Fibroblast of lung (primary cell): ENCODE measurements at regions not wholly inside any gene's neighbourhood (a gene's known extent, or its start where the extent isn't known, plus 50 kb on each side); places are given as distances from the start of the nearest gene placed in this dataset.

ENCODE experiments used
- DNase-seq, 2 donors: peaks; one replicate each; pipeline versions ENCODE4 v3.0.0 to v3.0.0-alpha.2; 2010; ENCODE audit warnings: low read depth in 2 of 2
- H2AFZ ChIP-seq: 2 replicates; pipeline ENCODE4 v1.5.1; 2012; ENCODE audit warnings: low read length, control low read depth, inconsistent platforms
- H3K27ac ChIP-seq: 2 replicates; pipeline ENCODE4 v1.5.1; 2011; ENCODE audit warnings: low read length, control low read depth; ENCODE audit not compliant: insufficient read depth
- H3K27me3 ChIP-seq: 2 replicates; pipeline ENCODE4 v1.5.1; 2011; ENCODE audit warnings: mild to moderate bottlenecking, low read length; ENCODE audit not compliant: control insufficient read depth, insufficient read depth
- H3K36me3 ChIP-seq: 2 replicates; pipeline ENCODE4 v1.5.1; 2011; ENCODE audit warnings: low read length; ENCODE audit not compliant: control insufficient read depth, insufficient read depth
- H3K4me1 ChIP-seq: 2 replicates; pipeline ENCODE4 v1.5.1; 2011; ENCODE audit warnings: low read length; ENCODE audit not compliant: control insufficient read depth, insufficient read depth; ENCODE audit errors: extremely low read depth
- H3K4me2 ChIP-seq: 2 replicates; pipeline ENCODE4 v1.5.1; 2011; ENCODE audit warnings: low read length, control low read depth; ENCODE audit not compliant: insufficient read depth; ENCODE audit errors: extremely low read depth
- H3K4me3 ChIP-seq, 4 experiments: fragments of 200-600 bp in 1 of 4; sonication (generic) in 1 of 4; replicated peaks in 1 of 4; 2 replicates each; pipeline ENCODE4 v1.5.1; 2011 to 2016; ENCODE audit warnings: low read length in 4 of 4, low read depth in 3 of 4, mild to moderate bottlenecking in 3 of 4, control low read depth in 2 of 4, inconsistent platforms in 1 of 4, mixed read lengths in 1 of 4; ENCODE audit not compliant: insufficient read depth in 1 of 4; ENCODE audit errors: control extremely low read depth in 1 of 4
- H3K79me2 ChIP-seq: 2 replicates; pipeline ENCODE4 v1.5.1; 2012; ENCODE audit warnings: mild to moderate bottlenecking, low read length, inconsistent platforms; ENCODE audit not compliant: control insufficient read depth, insufficient read depth
- H3K9ac ChIP-seq: 2 replicates; pipeline ENCODE4 v1.5.1; 2011; ENCODE audit warnings: mild to moderate bottlenecking, low read length, control low read depth; ENCODE audit not compliant: insufficient read depth
- H3K9me3 ChIP-seq: 2 replicates; pipeline ENCODE4 v1.5.1; 2012; ENCODE audit warnings: low read depth, low read length; ENCODE audit not compliant: control insufficient read depth, insufficient read depth
- H4K20me1 ChIP-seq: 2 replicates; pipeline ENCODE4 v1.5.1; 2011; ENCODE audit warnings: low read length; ENCODE audit not compliant: control insufficient read depth, insufficient read depth; ENCODE audit errors: extremely low read depth
- CTCF ChIP-seq, 2 donors: IDR thresholded peaks in 1 of 2; conservative IDR thresholded peaks in 1 of 2; 1 replicate in 1 of 2; 2 replicates in 1 of 2; pipeline ENCODE4 v1.5.1; 2011 to 2012; ENCODE audit warnings: low read length in 2 of 2, control low read depth in 1 of 2, inconsistent platforms in 1 of 2, low read depth in 1 of 2, mild to moderate bottlenecking in 1 of 2
- EZH2 ChIP-seq: IDR thresholded peaks from 2 replicates; pipeline ENCODE4 v1.5.1; 2012; ENCODE audit warnings: low read length, control low read depth, mild to moderate bottlenecking; ENCODE audit errors: missing control alignments

- H3K79me2 ChIP-seq = no peaks in the 10 kb centered on the region
- no peak overlapping the region for H3K4me3 ChIP-seq
- DNase-seq = no peak
- no peak overlapping the region for H3K9ac ChIP-seq
- no peaks in the 10 kb centered on the region for H3K4me1 ChIP-seq
- H3K36me3 ChIP-seq = no peaks in the 10 kb centered on the region
- no peaks in the 10 kb centered on the region for H4K20me1 ChIP-seq
- TF ChIP-seq EZH2 = no peak
- no peak for TF ChIP-seq CTCF (conservative IDR thresholded peaks at IDR 0.05 in 1 of 2, IDR thresholded peaks at IDR 0.05 in 1 of 2; ENCODE audit: low read depth in 1 of 2, low read length in 2 of 2)
- no peak overlapping the region for H3K27ac ChIP-seq
- H3K27me3 ChIP-seq = no peaks in the 10 kb centered on the region
- H3K4me2 ChIP-seq = no peak overlapping the region
- no peaks in the 10 kb centered on the region for H3K9me3 ChIP-seq
- H2AFZ ChIP-seq = no peak overlapping the region
Measured at GRCh38 chr2:184463102-184463865, 135.0 kb upstream of the ZNF804A start.

DNA sequence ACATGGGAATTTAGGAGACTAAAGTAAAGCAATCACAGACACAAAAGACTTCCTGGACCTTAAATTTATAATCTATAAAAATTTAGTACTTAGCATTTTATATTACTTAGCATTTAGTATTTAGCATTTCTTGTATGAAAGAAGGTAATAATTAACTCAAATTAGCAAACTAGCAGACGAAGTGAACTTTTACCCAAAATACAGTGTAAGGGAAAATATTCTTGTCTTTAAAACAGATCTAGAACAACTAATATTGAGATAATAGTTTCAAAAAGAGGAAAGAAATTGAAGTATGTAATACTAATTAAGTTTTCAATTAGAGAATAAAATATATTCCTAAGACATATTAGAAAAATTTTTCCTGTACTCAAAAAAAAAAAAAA lies 134.5 kb upstream of the ZNF804A start:
- DNase-seq = no peak
- no peak overlapping the region for H3K27ac ChIP-seq
- no peak for TF ChIP-seq CTCF (conservative IDR thresholded peaks at IDR 0.05 in 1 of 2, IDR thresholded peaks at IDR 0.05 in 1 of 2; ENCODE audit: low read depth in 1 of 2, low read length in 2 of 2)
- no peak for TF ChIP-seq EZH2

GRCh38 chr2:184468826-184469225 lies 129.5 kb upstream of the ZNF804A start:
- Histone ChIP-seq H3K79me2 (no peaks in the 10 kb centered on the region), H2AFZ (no peak overlapping the region), H3K4me2 (no peak overlapping the region), H3K9ac (no peak overlapping the region), H3K27me3 (no peaks in the 10 kb centered on the region), H4K20me1 (no peaks in the 10 kb centered on the region), H3K4me1 (no peaks in the 10 kb centered on the region), H3K4me3 (no peak overlapping the region), H3K27ac (no peak overlapping the region), H3K9me3 (no peaks in the 10 kb centered on the region), H3K36me3 (no peaks in the 10 kb centered on the region)
- no peak for TF ChIP-seq CTCF (conservative IDR thresholded peaks at IDR 0.05 in 1 of 2, IDR thresholded peaks at IDR 0.05 in 1 of 2; ENCODE audit: low read depth in 1 of 2, low read length in 2 of 2)
- no peak for TF ChIP-seq EZH2
- DNase-seq = no peak

More for the DNA sequence above, 134.5 kb upstream of the ZNF804A start:
- H3K4me2 ChIP-seq = no peak overlapping the region
- H3K9me3 ChIP-seq = no peaks in the 10 kb centered on the region
- H3K36me3 ChIP-seq = no peaks in the 10 kb centered on the region
- H3K4me1 ChIP-seq = no peaks in the 10 kb centered on the region
- no peak overlapping the region for H3K9ac ChIP-seq
- no peak overlapping the region for H2AFZ ChIP-seq
- H3K27me3 ChIP-seq = no peaks in the 10 kb centered on the region
- no peaks in the 10 kb centered on the region for H3K79me2 ChIP-seq
- no peaks in the 10 kb centered on the region for H4K20me1 ChIP-seq
- H3K4me3 ChIP-seq = no peak overlapping the region
